GM12874 (cell line): ENCODE measurements at regions not wholly inside any gene's neighbourhood (a gene's known extent, or its start where the extent isn't known, plus 50 kb on each side); places are given as distances from the start of the nearest gene placed in this dataset.

Experiments
- TF ChIP-seq, protein P1 (sequence below): IDR thresholded peaks from 2 replicates; pipeline ENCODE4 v1.5.1; 2011; ENCODE audit warnings: low read depth, mild to moderate bottlenecking, control low read depth, low read length, moderate library complexity; ENCODE audit not compliant: insufficient read depth

DNA sequence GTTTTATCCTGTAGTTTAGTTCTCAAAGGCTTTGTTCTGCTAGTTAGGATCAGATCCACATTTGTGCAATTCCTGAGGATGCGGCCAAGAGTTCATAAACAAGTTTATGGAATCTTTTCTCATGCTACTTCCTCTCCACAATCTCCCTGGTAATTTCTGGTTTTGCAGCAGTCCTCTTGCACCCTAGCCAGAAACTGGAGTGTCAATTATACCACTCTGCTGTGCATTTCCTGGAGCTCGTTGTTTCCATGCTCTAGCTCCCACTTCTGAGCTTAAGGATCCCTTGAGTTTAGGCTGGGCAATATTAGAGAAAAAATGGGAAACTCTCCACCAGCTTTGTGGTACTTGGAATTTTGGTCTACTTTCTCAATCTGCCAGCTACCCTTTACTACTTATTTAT, 474.7 kb downstream of the DIRAS2 start:
- TF ChIP-seq, protein P1, sequence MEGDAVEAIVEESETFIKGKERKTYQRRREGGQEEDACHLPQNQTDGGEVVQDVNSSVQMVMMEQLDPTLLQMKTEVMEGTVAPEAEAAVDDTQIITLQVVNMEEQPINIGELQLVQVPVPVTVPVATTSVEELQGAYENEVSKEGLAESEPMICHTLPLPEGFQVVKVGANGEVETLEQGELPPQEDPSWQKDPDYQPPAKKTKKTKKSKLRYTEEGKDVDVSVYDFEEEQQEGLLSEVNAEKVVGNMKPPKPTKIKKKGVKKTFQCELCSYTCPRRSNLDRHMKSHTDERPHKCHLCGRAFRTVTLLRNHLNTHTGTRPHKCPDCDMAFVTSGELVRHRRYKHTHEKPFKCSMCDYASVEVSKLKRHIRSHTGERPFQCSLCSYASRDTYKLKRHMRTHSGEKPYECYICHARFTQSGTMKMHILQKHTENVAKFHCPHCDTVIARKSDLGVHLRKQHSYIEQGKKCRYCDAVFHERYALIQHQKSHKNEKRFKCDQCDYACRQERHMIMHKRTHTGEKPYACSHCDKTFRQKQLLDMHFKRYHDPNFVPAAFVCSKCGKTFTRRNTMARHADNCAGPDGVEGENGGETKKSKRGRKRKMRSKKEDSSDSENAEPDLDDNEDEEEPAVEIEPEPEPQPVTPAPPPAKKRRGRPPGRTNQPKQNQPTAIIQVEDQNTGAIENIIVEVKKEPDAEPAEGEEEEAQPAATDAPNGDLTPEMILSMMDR = no peak

GRCh38 chr9:90169490-90169889, 473.1 kb downstream of the DIRAS2 start:
- TF ChIP-seq, protein P1 = no peak

GRCh38 chr9:90175257-90175656, 467.4 kb downstream of the DIRAS2 start:
- TF ChIP-seq, protein P1 = no peak

- TF ChIP-seq, protein P1 = no peak
These were observed 466.8 kb downstream of the DIRAS2 start for GRCh38 chr9:90175865-90176264.

GRCh38 chr9:90176901-90177300, 465.7 kb downstream of the DIRAS2 start:
- TF ChIP-seq, protein P1 = no peak

DNA sequence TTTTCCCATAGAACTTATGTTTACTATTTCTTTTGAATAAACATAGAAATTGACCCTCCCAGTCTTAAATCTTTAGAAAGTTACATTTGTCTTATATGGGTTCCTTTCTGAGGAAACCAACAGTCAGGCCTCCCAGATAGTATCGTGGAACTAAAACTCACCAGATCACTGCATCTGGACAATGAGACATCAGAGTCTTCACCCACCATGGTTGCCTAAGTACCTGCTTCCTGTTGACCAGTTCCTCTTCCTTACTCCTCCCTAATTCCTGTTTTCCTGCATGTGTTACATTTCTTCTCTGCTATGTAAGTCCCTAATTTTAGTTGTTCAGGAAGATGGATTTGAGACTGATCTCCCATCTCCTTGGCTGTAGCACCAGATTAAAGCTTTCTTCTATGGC, 462.2 kb downstream of the DIRAS2 start:
- TF ChIP-seq, protein P1 = no peak

DNA sequence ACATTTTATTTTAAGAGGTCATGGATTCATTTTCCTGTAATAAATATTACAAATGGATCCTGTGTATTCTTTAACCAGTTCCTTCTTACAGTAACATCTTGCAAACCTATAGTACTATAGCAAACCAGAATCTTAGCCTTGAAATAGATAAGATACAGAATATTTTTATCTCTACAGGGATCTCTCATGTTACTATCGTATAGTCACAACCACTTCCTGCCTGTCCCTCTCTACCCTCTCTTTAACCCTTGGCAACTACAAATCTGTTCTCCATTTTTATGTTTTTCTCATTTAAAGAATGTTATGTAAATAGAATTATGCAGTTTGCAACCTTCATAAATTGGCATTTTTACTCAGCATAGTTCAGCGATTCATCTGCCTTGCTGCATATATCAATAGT, 454.0 kb downstream of the DIRAS2 start:
- TF ChIP-seq, protein P1 = no peak

GRCh38 chr9:90189306-90189705, 453.3 kb downstream of the DIRAS2 start:
- TF ChIP-seq, protein P1 = no peak
